H1 (cell line): ENCODE measurements at regions not wholly inside any gene's neighbourhood (a gene's known extent, or its start where the extent isn't known, plus 50 kb on each side); places are given as distances from the start of the nearest gene placed in this dataset.

Experiments
- CTBP2 ChIP-seq: IDR thresholded peaks from 2 replicates; pipeline ENCODE4 v1.7.0; 2011; ENCODE audit warnings: borderline replicate concordance, mild to moderate bottlenecking, moderate library complexity, mixed read lengths, low read length; ENCODE audit not compliant: insufficient read depth, insufficient read length
- HDAC6 ChIP-seq: IDR thresholded peaks from one replicate; pipeline ENCODE4 v1.7.1; 2012; ENCODE audit warnings: low read depth, mild to moderate bottlenecking, inconsistent platforms, low read length, moderate library complexity
- RBBP5 ChIP-seq: IDR thresholded peaks from 2 replicates; pipeline ENCODE4 v1.7.1; 2012; ENCODE audit warnings: low read depth, mild to moderate bottlenecking, inconsistent platforms, low read length, moderate library complexity, borderline replicate concordance
- SIN3A ChIP-seq, 2 experiments: IDR thresholded peaks in 1 of 2; conservative IDR thresholded peaks in 1 of 2; 2 replicates each; pipeline ENCODE4 v1.6.1; 2011 to 2012; ENCODE audit warnings: low read length in 2 of 2, improper control_type of control experiment in 1 of 2, low read depth in 1 of 2, mild to moderate bottlenecking in 1 of 2
- TAF7 ChIP-seq: optimal IDR thresholded peaks from 2 replicates; pipeline ENCODE3; 2011; ENCODE audit warnings: low read depth, mild to moderate bottlenecking, inconsistent platforms, low read length, moderate library complexity, borderline replicate concordance

GRCh38 chr21:14607262-14607661 is 61.1 kb upstream of the SAMSN1 start (continued):
- TF ChIP-seq SIN3A (conservative IDR thresholded peaks at IDR 0.05 in 1 of 2, IDR thresholded peaks at IDR 0.05 in 1 of 2; ENCODE audit: low read depth in 1 of 2, low read length in 2 of 2) (no peak), RBBP5 (no peak), CTBP2 (no peak), TAF7 (no peak), HDAC6 (no peak)
